Sigmoid colon (tissue), 6 donors: ENCODE measurements at regions not wholly inside any gene's neighbourhood (a gene's known extent, or its start where the extent isn't known, plus 50 kb on each side); places are given as distances from the start of the nearest gene placed in this dataset.
A peak's percentile ranks its signal among the peaks of the same experiment; 100 is the strongest.

Experiments
- DNase-seq: peaks from one replicate; pipeline ENCODE4 v3.0.0-alpha.2; 2019
- H3K27ac ChIP-seq, 4 donors: fragments of 200-600 bp; sonication (generic); one replicate each; pipeline ENCODE4 v1.5.1; 2016 to 2019; ENCODE audit warnings: mild to moderate bottlenecking in 1 of 4
- H3K27me3 ChIP-seq, 3 donors: fragments of 200-600 bp; sonication (generic); one replicate each; pipeline ENCODE4 v1.5.1; 2019; ENCODE audit warnings: mild to moderate bottlenecking in 1 of 3
- H3K36me3 ChIP-seq, 4 donors: fragments of 200-600 bp; sonication (generic); one replicate each; pipeline ENCODE4 v1.5.1; 2016 to 2019
- H3K4me1 ChIP-seq, 4 donors: fragments of 200-600 bp; sonication (generic); one replicate each; pipeline ENCODE4 v1.5.1; 2017 to 2019
- H3K4me3 ChIP-seq, 4 donors: fragments of 200-600 bp; sonication (generic); one replicate each; pipeline ENCODE4 v1.5.1; 2017 to 2019; ENCODE audit warnings: mild to moderate bottlenecking in 2 of 4, moderate library complexity in 1 of 4
- H3K9me3 ChIP-seq, 4 donors: fragments of 200-600 bp in 3 of 4; sonication (generic) in 3 of 4; one replicate each; pipeline versions ENCODE4 v1.5.1 to v1.6.1; 2013 to 2019
- CTCF ChIP-seq, 4 experiments: fragments of 450-650 bp in 3 of 4; fragments of 200-600 bp in 1 of 4; IDR thresholded peaks; one replicate each; pipeline ENCODE4 v1.5.1; 2016 to 2019; ENCODE audit warnings: antibody characterized with exemption in 4 of 4, mild to moderate bottlenecking in 3 of 4, moderate library complexity in 2 of 4
- EP300 ChIP-seq, 4 donors: sonication (generic); formaldehyde crosslinking; IDR thresholded peaks; one replicate each; pipeline ENCODE4 v1.6.1; 2017; ENCODE audit warnings: antibody characterized with exemption in 4 of 4
- POLR2A ChIP-seq, 2 donors: fragments of 450-650 bp; IDR thresholded peaks; one replicate each; pipeline ENCODE4 v1.6.1; 2016; ENCODE audit warnings: antibody characterized with exemption in 2 of 2, mild to moderate bottlenecking in 2 of 2, moderate library complexity in 2 of 2
- POLR2AphosphoS5 ChIP-seq, 4 donors: sonication (generic); formaldehyde crosslinking; IDR thresholded peaks; one replicate each; pipeline ENCODE4 v1.6.1; 2017; ENCODE audit warnings: antibody characterized with exemption in 4 of 4
- WGBS, 2 donors: extraction: QIAGEN DNeasy Blood & Tissue Kit; methylation state at CpG; one replicate each; pipeline ENCODE4 v1.1.7; 2013; 5-methylcytosine and 5-hydroxymethylcytosine counted together
- intact Hi-C: fragments of 100-400 bp; cut with DNase I; formaldehyde crosslinking; loops from one replicate; pipeline ENCODE4 v1.15.1; 2023
- donor health status: healthy with polysubstance abuse.
- donor health status: healthy.

GRCh38 chr9:95764533-95765319, 110.8 kb upstream of the ERCC6L2 start:
- no peak for TF ChIP-seq POLR2A (IDR thresholded peaks at IDR 0.05)
- no peak for TF ChIP-seq POLR2AphosphoS5 (IDR thresholded peaks at IDR 0.05)
- no peak for TF ChIP-seq EP300 (IDR thresholded peaks at IDR 0.05)
- no peak for TF ChIP-seq CTCF (IDR thresholded peaks at IDR 0.05)
- H3K4me3 ChIP-seq, result peak overlapping the region; percentile 8 to 31 (median 30)
- H3K27ac ChIP-seq, result peak overlapping the region in 3 of 4 donors; percentile 35 to 54 (median 45)
- no peaks in the 10 kb centered on the region for H3K27me3 ChIP-seq
- DNase-seq, result no peak
- no peaks in the 10 kb centered on the region for H3K36me3 ChIP-seq
- intact Hi-C loops, result no loop called here
- no peaks in the 10 kb centered on the region for H3K9me3 ChIP-seq
- H3K4me1 ChIP-seq, result peaks cover 0 to 24% (median 13%) of the 10 kb centered on the region in 4 donors
- 56 to 61% methylated on average over 19 of the region's 19 CpGs for WGBS, 2 donors

- TF ChIP-seq CTCF (IDR thresholded peaks at IDR 0.05), result no peak
- TF ChIP-seq POLR2A (IDR thresholded peaks at IDR 0.05), result no peak
- no peak for TF ChIP-seq POLR2AphosphoS5 (IDR thresholded peaks at IDR 0.05)
- no peak for TF ChIP-seq EP300 (IDR thresholded peaks at IDR 0.05)
- no peaks in the 10 kb centered on the region for H3K9me3 ChIP-seq
- no peak for DNase-seq
- H3K4me1 ChIP-seq, result peaks cover 0 to 24% (median 13%) of the 10 kb centered on the region in 4 donors
- H3K27me3 ChIP-seq, result no peaks in the 10 kb centered on the region
- WGBS, 2 donors, result 86 to 87% methylated on average over 2 of the region's 2 CpGs
- H3K27ac ChIP-seq, result no peak overlapping the region
- H3K36me3 ChIP-seq, result no peaks in the 10 kb centered on the region
- no peak overlapping the region for H3K4me3 ChIP-seq
- intact Hi-C loops, result no loop called here
These were observed 111.5 kb upstream of the ERCC6L2 start for GRCh38 chr9:95763983-95764382.

- Histone ChIP-seq H3K27ac (no peak overlapping the region), H3K4me1 (peaks cover 0 to 24% (median 13%) of the 10 kb centered on the region in 4 donors), H3K4me3 (no peak overlapping the region), H3K36me3 (no peaks in the 10 kb centered on the region), H3K27me3 (no peaks in the 10 kb centered on the region), H3K9me3 (no peaks in the 10 kb centered on the region)
- DNase-seq, result no peak
- intact Hi-C loops, result no loop called here
- WGBS, 2 donors, result 97 to 98% methylated on average over 3 of the region's 3 CpGs
- TF ChIP-seq CTCF (IDR thresholded peaks at IDR 0.05) (no peak), POLR2A (IDR thresholded peaks at IDR 0.05) (no peak), POLR2AphosphoS5 (IDR thresholded peaks at IDR 0.05) (no peak), EP300 (IDR thresholded peaks at IDR 0.05) (no peak)
These were observed 112.5 kb upstream of the ERCC6L2 start for GRCh38 chr9:95763006-95763405.

GRCh38 chr9:95762322-95762721, 113.2 kb upstream of the ERCC6L2 start:
- intact Hi-C loops, result no loop called here

More at GRCh38 chr9:95762322-95762721, 113.2 kb upstream of the ERCC6L2 start:
- H3K27me3 ChIP-seq, result no peaks in the 10 kb centered on the region
- H3K36me3 ChIP-seq, result no peaks in the 10 kb centered on the region
- no peaks in the 10 kb centered on the region for H3K9me3 ChIP-seq
- no peak overlapping the region for H3K4me3 ChIP-seq
- H3K4me1 ChIP-seq, result peaks cover 0 to 24% (median 17%) of the 10 kb centered on the region in 4 donors
- TF ChIP-seq EP300 (IDR thresholded peaks at IDR 0.05) (no peak), POLR2AphosphoS5 (IDR thresholded peaks at IDR 0.05) (no peak), POLR2A (IDR thresholded peaks at IDR 0.05) (no peak), CTCF (IDR thresholded peaks at IDR 0.05) (no peak)
- no peak for DNase-seq
- no peak overlapping the region for H3K27ac ChIP-seq
- 84 to 92% methylated on average over 6 of the region's 6 CpGs for WGBS, 2 donors
